Cardiac fibroblast (primary cell): ENCODE measurements at regions not wholly inside any gene's neighbourhood (a gene's known extent, or its start where the extent isn't known, plus 50 kb on each side); places are given as distances from the start of the nearest gene placed in this dataset.

Experiments
- DNase-seq, 2 donors: peaks; one replicate each; pipeline versions ENCODE4 v3.0.0 to v3.0.0-alpha.2; 2010; ENCODE audit warnings: low read depth in 2 of 2
- H3K4me3 ChIP-seq, 2 donors: replicated peaks in 1 of 2; 1 replicate in 1 of 2; 2 replicates in 1 of 2; pipeline ENCODE4 v1.5.1; 2011; ENCODE audit warnings: low read depth in 2 of 2, low read length in 2 of 2, mild to moderate bottlenecking in 2 of 2, moderate library complexity in 1 of 2
- TF ChIP-seq, protein P1 (sequence below): IDR thresholded peaks from one replicate; pipeline ENCODE4 v1.5.1; 2011; ENCODE audit warnings: low read depth, mild to moderate bottlenecking, low read length, inconsistent platforms

- DNase-seq: no peak
- TF ChIP-seq, protein P1, sequence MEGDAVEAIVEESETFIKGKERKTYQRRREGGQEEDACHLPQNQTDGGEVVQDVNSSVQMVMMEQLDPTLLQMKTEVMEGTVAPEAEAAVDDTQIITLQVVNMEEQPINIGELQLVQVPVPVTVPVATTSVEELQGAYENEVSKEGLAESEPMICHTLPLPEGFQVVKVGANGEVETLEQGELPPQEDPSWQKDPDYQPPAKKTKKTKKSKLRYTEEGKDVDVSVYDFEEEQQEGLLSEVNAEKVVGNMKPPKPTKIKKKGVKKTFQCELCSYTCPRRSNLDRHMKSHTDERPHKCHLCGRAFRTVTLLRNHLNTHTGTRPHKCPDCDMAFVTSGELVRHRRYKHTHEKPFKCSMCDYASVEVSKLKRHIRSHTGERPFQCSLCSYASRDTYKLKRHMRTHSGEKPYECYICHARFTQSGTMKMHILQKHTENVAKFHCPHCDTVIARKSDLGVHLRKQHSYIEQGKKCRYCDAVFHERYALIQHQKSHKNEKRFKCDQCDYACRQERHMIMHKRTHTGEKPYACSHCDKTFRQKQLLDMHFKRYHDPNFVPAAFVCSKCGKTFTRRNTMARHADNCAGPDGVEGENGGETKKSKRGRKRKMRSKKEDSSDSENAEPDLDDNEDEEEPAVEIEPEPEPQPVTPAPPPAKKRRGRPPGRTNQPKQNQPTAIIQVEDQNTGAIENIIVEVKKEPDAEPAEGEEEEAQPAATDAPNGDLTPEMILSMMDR: no peak
Measured at GRCh38 chr9:119483153-119483552, 113.9 kb upstream of the BRINP1 start.

GRCh38 chr9:119477197-119477596 lies 108.0 kb upstream of the BRINP1 start:
- no peak overlapping the region for H3K4me3 ChIP-seq
- DNase-seq: no peak
- TF ChIP-seq, protein P1: no peak

More at GRCh38 chr9:119483153-119483552, 113.9 kb upstream of the BRINP1 start:
- no peak overlapping the region for H3K4me3 ChIP-seq

DNA sequence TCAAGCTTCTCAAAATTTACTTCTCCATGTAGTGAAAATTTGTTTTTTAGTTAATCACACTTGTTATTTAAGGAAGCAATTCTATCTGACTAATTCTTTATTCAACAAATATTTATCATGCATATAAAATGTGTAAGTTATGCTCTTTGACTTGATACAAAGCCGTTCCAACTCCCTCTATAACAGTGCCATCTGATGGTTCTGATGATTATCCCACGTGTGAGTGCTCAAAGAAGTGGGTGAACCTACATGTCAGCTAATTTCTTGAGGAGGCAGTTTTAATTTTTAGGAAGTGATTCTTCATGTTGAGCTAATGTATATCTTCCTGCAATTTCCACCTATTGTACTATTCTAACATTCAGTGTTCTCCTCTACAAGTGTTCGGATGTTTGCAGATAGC lies 88.8 kb upstream of the BRINP1 start:
- H3K4me3 ChIP-seq: no peak overlapping the region
- DNase-seq: no peak
- TF ChIP-seq, protein P1: no peak

- TF ChIP-seq, protein P1: no peak
- no peak for DNase-seq
- no peak overlapping the region for H3K4me3 ChIP-seq
Measured at GRCh38 chr9:119453980-119454379, 84.7 kb upstream of the BRINP1 start.

GRCh38 chr9:119453490-119453911 lies 84.3 kb upstream of the BRINP1 start:
- H3K4me3 ChIP-seq: no peak overlapping the region
- TF ChIP-seq, protein P1: no peak
- no peak for DNase-seq

DNA sequence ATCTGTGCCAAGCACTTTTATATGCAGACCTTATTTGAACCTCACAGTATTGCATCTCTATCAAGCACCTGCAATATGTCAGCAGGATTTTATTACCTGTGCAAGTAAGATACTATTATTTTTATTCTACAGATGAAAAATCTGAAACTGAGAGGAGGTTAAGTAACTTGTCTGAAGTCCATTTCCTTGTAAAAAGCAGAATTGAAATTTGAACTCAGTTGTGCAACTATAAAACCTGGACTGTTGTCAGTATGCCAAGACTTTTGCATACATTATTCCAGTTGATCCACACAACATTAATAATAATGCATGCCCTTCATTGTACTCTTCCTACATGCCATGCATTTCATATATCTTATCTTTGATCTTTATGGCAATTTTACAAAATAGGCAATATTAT lies 82.2 kb upstream of the BRINP1 start:
- DNase-seq: no peak
- no peak overlapping the region for H3K4me3 ChIP-seq
- TF ChIP-seq, protein P1: no peak

DNA sequence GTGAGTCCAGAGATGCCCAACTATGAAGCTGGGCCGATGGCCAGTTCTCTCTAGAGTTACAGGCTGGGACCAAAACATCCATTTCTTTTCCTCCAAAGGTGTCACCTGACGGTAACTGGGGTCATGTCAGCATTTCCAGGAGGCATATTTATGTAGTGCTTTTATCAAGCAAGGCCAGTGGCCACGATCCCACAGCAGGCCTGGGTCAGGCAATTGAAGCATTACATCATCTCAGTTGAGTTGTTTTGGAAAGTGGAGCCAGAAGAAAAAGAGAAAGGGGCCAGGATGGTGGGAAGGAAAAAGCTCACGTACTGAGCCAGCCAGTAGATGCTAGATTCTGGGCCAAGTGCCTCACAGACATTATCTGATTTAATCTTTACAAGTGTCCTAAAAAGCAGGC lies 73.9 kb upstream of the BRINP1 start:
- no peak for DNase-seq
- H3K4me3 ChIP-seq: no peak overlapping the region
- TF ChIP-seq, protein P1: no peak
